ENCODE measurements at regions not wholly inside any gene's neighbourhood (a gene's known extent, or its start where the extent isn't known, plus 50 kb on each side); places are given as distances from the start of the nearest gene placed in this dataset.
"Not testable (repeated sequence)": the region's sequence is repeated elsewhere in the genome, so short reads cannot be mapped to it uniquely, and the experiment has no call there.

GRCh38 chr2:34529965-34530364 is 930.9 kb upstream of the FAM98A start:
- DNase-seq: no peak

- no peak for DNase-seq
Observed at GRCh38 chr2:34523958-34524514, 924.9 kb upstream of the FAM98A start.

GRCh38 chr2:34519659-34520058 is 920.6 kb upstream of the FAM98A start:
- DNase-seq: no peak

- DNase-seq: no peak
Observed at GRCh38 chr2:34498561-34498960, 899.5 kb upstream of the FAM98A start.

GRCh38 chr2:34494192-34494591 is 895.1 kb upstream of the FAM98A start:
- not testable (repeated sequence) for DNase-seq

GRCh38 chr2:34492561-34493455 is 893.7 kb upstream of the FAM98A start:
- no peak for DNase-seq

- DNase-seq: no peak
Observed at GRCh38 chr2:34486965-34487364, 887.9 kb upstream of the FAM98A start.

GRCh38 chr2:34481542-34481941 is 882.4 kb upstream of the FAM98A start:
- no peak for DNase-seq

- no peak for DNase-seq
Observed at GRCh38 chr2:34480366-34480765, 881.3 kb upstream of the FAM98A start.

- DNase-seq: no peak
Observed at GRCh38 chr2:34475156-34475555, 876.1 kb upstream of the FAM98A start.

GRCh38 chr2:34474646-34475045 is 875.5 kb upstream of the FAM98A start:
- no peak for DNase-seq

- DNase-seq: no peak
Observed at GRCh38 chr2:34447097-34447496, 848.0 kb upstream of the FAM98A start.

- no peak for DNase-seq
Observed at GRCh38 chr2:34423301-34423700, 824.2 kb upstream of the FAM98A start.

- no peak for DNase-seq
Observed at GRCh38 chr2:34419856-34420255, 820.8 kb upstream of the FAM98A start.

GRCh38 chr2:34416856-34417255 is 817.8 kb upstream of the FAM98A start:
- DNase-seq: no peak

GRCh38 chr2:34414856-34415255 is 815.8 kb upstream of the FAM98A start:
- DNase-seq: no peak

GRCh38 chr2:34408100-34408499 is 809.0 kb upstream of the FAM98A start:
- DNase-seq: no peak

- DNase-seq: no peak
Observed at GRCh38 chr2:34403512-34403911, 804.4 kb upstream of the FAM98A start.

- DNase-seq: no peak
Observed at GRCh38 chr2:34402376-34402775, 803.3 kb upstream of the FAM98A start.

- no peak for DNase-seq
Observed at GRCh38 chr2:34401186-34401585, 802.1 kb upstream of the FAM98A start.

GRCh38 chr2:34388446-34388845 is 789.3 kb upstream of the FAM98A start:
- no peak for DNase-seq

GRCh38 chr2:34387536-34387935 is 788.4 kb upstream of the FAM98A start:
- no peak for DNase-seq

- no peak for DNase-seq
Observed at GRCh38 chr2:34379586-34379985, 780.5 kb upstream of the FAM98A start.

GRCh38 chr2:34373586-34374233 is 774.6 kb upstream of the FAM98A start:
- no peak for DNase-seq

All from suppressor macrophage (primary cell).